OCI-LY1 (cell line): ENCODE measurements at regions not wholly inside any gene's neighbourhood (a gene's known extent, or its start where the extent isn't known, plus 50 kb on each side); places are given as distances from the start of the nearest gene placed in this dataset.
A peak's percentile ranks its signal among the peaks of the same experiment; 100 is the strongest.

ENCODE experiments used
- H2AFZ ChIP-seq: fragments of 200-600 bp; sonication (generic), shearing (Covaris generic); 2 replicates; pipeline ENCODE4 v1.6.0; 2014; ENCODE audit warnings: antibody characterized with exemption, mild to moderate bottlenecking, low read length
- H3F3A ChIP-seq: fragments of 200-600 bp; sonication (generic), shearing (Covaris generic); 2 replicates; pipeline ENCODE4 v1.6.0; 2014; ENCODE audit warnings: mild to moderate bottlenecking, antibody characterized with exemption, low read length, moderate library complexity; ENCODE audit not compliant: insufficient read depth
- H3K27ac ChIP-seq: fragments of 200-600 bp; sonication (generic); 2 replicates; pipeline ENCODE4 v1.5.1; 2014; ENCODE audit warnings: low read length, mixed run types, mild to moderate bottlenecking, low read depth; ENCODE audit not compliant: poor library complexity, severe bottlenecking
- H3K27me3 ChIP-seq: fragments of 200-600 bp; sonication (generic); 2 replicates; pipeline ENCODE4 v1.6.0; 2014; ENCODE audit warnings: antibody characterized with exemption, mild to moderate bottlenecking, low read length, moderate library complexity; ENCODE audit not compliant: insufficient read depth
- H3K36me3 ChIP-seq: fragments of 200-600 bp; sonication (generic); 2 replicates; pipeline ENCODE4 v1.6.1; 2014; ENCODE audit warnings: mild to moderate bottlenecking, antibody characterized with exemption, low read length, moderate library complexity, mixed read lengths; ENCODE audit not compliant: insufficient read depth
- H3K4me1 ChIP-seq: fragments of 200-600 bp; sonication (generic); 2 replicates; pipeline ENCODE4 v1.5.1; 2014; ENCODE audit warnings: mild to moderate bottlenecking, low read length, moderate library complexity; ENCODE audit not compliant: insufficient read depth, severe bottlenecking
- H3K4me2 ChIP-seq: fragments of 200-600 bp; sonication (generic), shearing (Covaris generic); 2 replicates; pipeline ENCODE4 v1.6.1; 2014; ENCODE audit warnings: low read length
- H3K4me3 ChIP-seq: fragments of 200-600 bp; sonication (generic); 2 replicates; pipeline ENCODE4 v1.5.1; 2014; ENCODE audit warnings: low read length, low read depth, mild to moderate bottlenecking, mixed read lengths; ENCODE audit not compliant: poor library complexity, severe bottlenecking
- H3K79me2 ChIP-seq: fragments of 200-600 bp; shearing (Covaris generic); 2 replicates; pipeline ENCODE4 v1.6.1; 2016; ENCODE audit warnings: mixed run types, low read length, mixed read lengths; ENCODE audit not compliant: insufficient read depth
- H3K9ac ChIP-seq: fragments of 200-600 bp; sonication (generic), shearing (Covaris generic); 2 replicates; pipeline ENCODE4 v1.6.1; 2014; ENCODE audit warnings: mild to moderate bottlenecking, low read length, mixed read lengths
- H3K9me2 ChIP-seq: fragments of 200-600 bp; sonication (generic), shearing (Covaris generic); 2 replicates; pipeline ENCODE4 v1.6.1; 2014; ENCODE audit warnings: low read depth, mild to moderate bottlenecking, low read length, mixed read lengths
- H3K9me3 ChIP-seq: fragments of 200-600 bp; shearing (Covaris generic); 2 replicates; pipeline ENCODE4 v1.6.1; 2014; ENCODE audit warnings: low read length, mixed read lengths
- H4K20me1 ChIP-seq: fragments of 200-600 bp; sonication (generic), shearing (Covaris generic); 2 replicates; pipeline ENCODE4 v1.6.0; 2016; ENCODE audit warnings: mild to moderate bottlenecking, low read length; ENCODE audit not compliant: insufficient read depth
- CTCF ChIP-seq: fragments of 200-600 bp; sonication (generic), shearing (Covaris generic); IDR thresholded peaks from 2 replicates; pipeline ENCODE4 v1.5.1; 2017; ENCODE audit warnings: mild to moderate bottlenecking, antibody characterized with exemption, low read length, moderate library complexity, mixed read lengths
- EZH2 ChIP-seq: fragments of 200-600 bp; sonication (generic), shearing (Covaris generic); IDR thresholded peaks from 2 replicates; pipeline ENCODE4 v1.8.0; 2017; ENCODE audit warnings: borderline replicate concordance, mixed run types, mild to moderate bottlenecking, antibody characterized with exemption, low read length, moderate library complexity, mixed read lengths

GRCh38 chr15:92524161-92524560 is 130.5 kb downstream of the ST8SIA2 start:
- Histone ChIP-seq H3F3A (no peaks in the 10 kb centered on the region), H3K9ac (no peak overlapping the region), H3K36me3 (no peaks in the 10 kb centered on the region), H3K9me3 (no peaks in the 10 kb centered on the region), H3K9me2 (no peaks in the 10 kb centered on the region), H3K27me3 (no peaks in the 10 kb centered on the region), H3K4me2 (no peak overlapping the region), H4K20me1 (no peaks in the 10 kb centered on the region), H3K4me3 (no peak overlapping the region), H3K27ac (no peak overlapping the region), H3K4me1 (no peaks in the 10 kb centered on the region), H2AFZ (no peak overlapping the region), H3K79me2 (no peaks in the 10 kb centered on the region)
- TF ChIP-seq EZH2 = no peak
- TF ChIP-seq CTCF = no peak

GRCh38 chr15:92523176-92523575 is 129.5 kb downstream of the ST8SIA2 start:
- Histone ChIP-seq H3K4me2 (no peak overlapping the region), H3K9ac (no peak overlapping the region), H4K20me1 (no peaks in the 10 kb centered on the region), H3K4me3 (no peak overlapping the region), H3K36me3 (no peaks in the 10 kb centered on the region), H3K9me3 (no peaks in the 10 kb centered on the region), H3K9me2 (no peaks in the 10 kb centered on the region), H3K27me3 (no peaks in the 10 kb centered on the region), H3K4me1 (no peaks in the 10 kb centered on the region), H3K79me2 (no peaks in the 10 kb centered on the region), H2AFZ (no peak overlapping the region), H3K27ac (no peak overlapping the region), H3F3A (no peaks in the 10 kb centered on the region)
- TF ChIP-seq CTCF (no peak), EZH2 (no peak)

GRCh38 chr15:92521624-92522008 is 127.9 kb downstream of the ST8SIA2 start:
- H3K27me3 ChIP-seq = no peaks in the 10 kb centered on the region
- TF ChIP-seq CTCF = peak; percentile 55
- no peak for TF ChIP-seq EZH2
- no peaks in the 10 kb centered on the region for H3K79me2 ChIP-seq
- H3K9ac ChIP-seq = no peak overlapping the region
- H3K27ac ChIP-seq = no peak overlapping the region
- no peak overlapping the region for H3K4me3 ChIP-seq
- H3K4me1 ChIP-seq = no peaks in the 10 kb centered on the region
- H3K9me2 ChIP-seq = no peaks in the 10 kb centered on the region
- H4K20me1 ChIP-seq = no peaks in the 10 kb centered on the region
- no peak overlapping the region for H3K4me2 ChIP-seq
- H3K36me3 ChIP-seq = no peaks in the 10 kb centered on the region
- H3F3A ChIP-seq = no peaks in the 10 kb centered on the region
- H2AFZ ChIP-seq = no peak overlapping the region
- no peaks in the 10 kb centered on the region for H3K9me3 ChIP-seq
